ENCODE measurements at regions not wholly inside any gene's neighbourhood (a gene's known extent, or its start where the extent isn't known, plus 50 kb on each side); places are given as distances from the start of the nearest gene placed in this dataset.

DNA sequence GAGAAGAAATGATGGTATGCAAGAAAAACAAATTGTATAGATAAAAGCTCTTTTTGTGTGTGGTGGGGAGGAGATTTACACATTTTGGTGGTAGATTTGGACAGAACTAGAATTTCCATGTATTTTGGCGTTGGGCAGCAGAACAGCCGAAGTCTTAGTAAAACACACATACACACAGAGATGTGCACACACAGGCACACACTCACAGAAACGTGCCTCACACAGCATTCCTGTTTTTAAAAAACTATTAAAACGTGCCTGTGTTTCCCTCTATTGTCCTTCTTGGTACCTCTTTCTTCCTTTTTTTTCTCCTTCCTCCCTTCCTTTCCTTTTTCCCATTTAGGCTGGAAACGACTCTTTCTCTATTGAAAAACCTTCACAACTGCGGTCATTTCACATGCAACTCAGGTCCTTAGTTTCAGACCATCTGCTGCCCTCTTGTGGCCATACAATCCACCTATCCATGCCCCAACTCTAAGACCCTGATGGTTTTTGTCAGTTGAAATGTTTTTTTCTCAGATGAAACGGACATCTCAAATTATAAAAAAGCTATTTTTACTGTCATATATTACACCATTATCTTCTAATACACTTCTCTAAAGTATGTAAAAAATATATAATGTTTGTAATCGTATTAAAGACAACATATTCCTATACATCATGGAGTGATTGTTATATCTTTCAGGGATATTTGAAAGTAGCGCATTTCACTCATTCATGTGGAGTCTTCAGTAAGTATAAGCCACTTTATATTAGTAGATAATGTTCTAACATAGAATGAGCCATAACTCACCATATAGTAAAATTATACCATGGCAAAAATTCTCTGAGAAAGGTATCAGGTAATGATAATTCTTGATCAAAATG, 386.7 kb upstream of the NOVA1 start:
- no peak for TF ChIP-seq YY1 (IDR thresholded peaks at IDR 0.05; ENCODE audit: insufficient read depth, insufficient read length)
- no peak for TF ChIP-seq ZNF274 (IDR thresholded peaks at IDR 0.05; ENCODE audit: low read depth, low read length)
